ENCODE measurements at regions not wholly inside any gene's neighbourhood (a gene's known extent, or its start where the extent isn't known, plus 50 kb on each side); places are given as distances from the start of the nearest gene placed in this dataset.

DNA sequence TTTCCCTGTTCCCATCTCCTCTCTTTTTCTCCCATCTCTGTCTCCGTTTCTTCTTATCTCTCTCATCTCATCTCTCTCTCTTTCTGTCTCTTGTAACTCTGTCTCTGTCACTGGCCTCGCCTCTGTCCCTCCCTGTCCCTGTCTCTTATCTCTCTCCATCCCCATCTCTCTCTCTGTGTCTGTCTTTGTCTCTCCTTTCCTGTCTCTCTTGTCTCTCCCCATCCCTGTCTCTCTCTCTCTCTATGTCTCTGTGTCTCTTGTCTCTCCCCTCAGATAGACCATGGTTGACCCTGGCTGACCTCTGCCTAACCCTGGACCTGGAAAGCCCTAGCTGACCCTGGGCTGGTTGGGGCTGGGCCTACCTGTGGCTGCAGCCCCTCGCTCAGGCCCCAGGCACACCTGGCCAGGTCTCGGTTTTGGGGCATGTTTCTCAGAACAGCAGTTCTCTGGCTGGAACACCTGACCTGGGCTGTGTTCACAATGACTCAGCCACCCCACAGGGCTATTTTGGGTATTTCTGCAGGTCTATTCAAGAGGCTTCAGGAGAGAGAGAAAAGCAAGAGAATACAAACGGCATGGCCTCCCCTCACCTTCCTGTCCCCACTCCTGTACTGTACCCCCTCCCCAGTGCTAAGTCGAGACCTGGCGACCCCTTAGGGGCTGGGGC lies 174.4 kb downstream of the TMEM121 start:
- H3K27ac ChIP-seq (ENCODE audit: low read depth): no peak overlapping the region
- no peak overlapping the region for H3K4me3 Mint-ChIP-seq
- peaks cover 14% of the 10 kb centered on the region for H3K27me3 Mint-ChIP-seq (ENCODE audit: insufficient read depth, low read depth, poor library complexity)
- H3K4me3 ChIP-seq: no peak overlapping the region
- no peak overlapping the region for H3K4me2 ChIP-seq
- H3K36me3 Mint-ChIP-seq (ENCODE audit: low read depth): peaks cover 42% of the 10 kb centered on the region
- no peaks in the 10 kb centered on the region; the same call in 2 of the 3 replicates for H3K4me1 Mint-ChIP-seq
- no peak overlapping the region for H3K27ac Mint-ChIP-seq
- DNase-seq (ENCODE audit: low spot score) (no peak), ATAC-seq (no peak)
- H3K4me1 ChIP-seq (ENCODE audit: insufficient read depth): no peaks in the 10 kb centered on the region
- TF ChIP-seq CREB1 (CRISPR knock-in tag; IDR thresholded peaks at IDR 0.05; ENCODE audit: low read depth): no peak
- TF ChIP-seq STAT1 (IDR thresholded peaks at IDR 0.05; ENCODE audit: unreplicated experiment): no peak
- no peak for TF ChIP-seq EZH2phosphoT487 (IDR thresholded peaks at IDR 0.05; ENCODE audit: unreplicated experiment)
- TF ChIP-seq, protein P1, sequence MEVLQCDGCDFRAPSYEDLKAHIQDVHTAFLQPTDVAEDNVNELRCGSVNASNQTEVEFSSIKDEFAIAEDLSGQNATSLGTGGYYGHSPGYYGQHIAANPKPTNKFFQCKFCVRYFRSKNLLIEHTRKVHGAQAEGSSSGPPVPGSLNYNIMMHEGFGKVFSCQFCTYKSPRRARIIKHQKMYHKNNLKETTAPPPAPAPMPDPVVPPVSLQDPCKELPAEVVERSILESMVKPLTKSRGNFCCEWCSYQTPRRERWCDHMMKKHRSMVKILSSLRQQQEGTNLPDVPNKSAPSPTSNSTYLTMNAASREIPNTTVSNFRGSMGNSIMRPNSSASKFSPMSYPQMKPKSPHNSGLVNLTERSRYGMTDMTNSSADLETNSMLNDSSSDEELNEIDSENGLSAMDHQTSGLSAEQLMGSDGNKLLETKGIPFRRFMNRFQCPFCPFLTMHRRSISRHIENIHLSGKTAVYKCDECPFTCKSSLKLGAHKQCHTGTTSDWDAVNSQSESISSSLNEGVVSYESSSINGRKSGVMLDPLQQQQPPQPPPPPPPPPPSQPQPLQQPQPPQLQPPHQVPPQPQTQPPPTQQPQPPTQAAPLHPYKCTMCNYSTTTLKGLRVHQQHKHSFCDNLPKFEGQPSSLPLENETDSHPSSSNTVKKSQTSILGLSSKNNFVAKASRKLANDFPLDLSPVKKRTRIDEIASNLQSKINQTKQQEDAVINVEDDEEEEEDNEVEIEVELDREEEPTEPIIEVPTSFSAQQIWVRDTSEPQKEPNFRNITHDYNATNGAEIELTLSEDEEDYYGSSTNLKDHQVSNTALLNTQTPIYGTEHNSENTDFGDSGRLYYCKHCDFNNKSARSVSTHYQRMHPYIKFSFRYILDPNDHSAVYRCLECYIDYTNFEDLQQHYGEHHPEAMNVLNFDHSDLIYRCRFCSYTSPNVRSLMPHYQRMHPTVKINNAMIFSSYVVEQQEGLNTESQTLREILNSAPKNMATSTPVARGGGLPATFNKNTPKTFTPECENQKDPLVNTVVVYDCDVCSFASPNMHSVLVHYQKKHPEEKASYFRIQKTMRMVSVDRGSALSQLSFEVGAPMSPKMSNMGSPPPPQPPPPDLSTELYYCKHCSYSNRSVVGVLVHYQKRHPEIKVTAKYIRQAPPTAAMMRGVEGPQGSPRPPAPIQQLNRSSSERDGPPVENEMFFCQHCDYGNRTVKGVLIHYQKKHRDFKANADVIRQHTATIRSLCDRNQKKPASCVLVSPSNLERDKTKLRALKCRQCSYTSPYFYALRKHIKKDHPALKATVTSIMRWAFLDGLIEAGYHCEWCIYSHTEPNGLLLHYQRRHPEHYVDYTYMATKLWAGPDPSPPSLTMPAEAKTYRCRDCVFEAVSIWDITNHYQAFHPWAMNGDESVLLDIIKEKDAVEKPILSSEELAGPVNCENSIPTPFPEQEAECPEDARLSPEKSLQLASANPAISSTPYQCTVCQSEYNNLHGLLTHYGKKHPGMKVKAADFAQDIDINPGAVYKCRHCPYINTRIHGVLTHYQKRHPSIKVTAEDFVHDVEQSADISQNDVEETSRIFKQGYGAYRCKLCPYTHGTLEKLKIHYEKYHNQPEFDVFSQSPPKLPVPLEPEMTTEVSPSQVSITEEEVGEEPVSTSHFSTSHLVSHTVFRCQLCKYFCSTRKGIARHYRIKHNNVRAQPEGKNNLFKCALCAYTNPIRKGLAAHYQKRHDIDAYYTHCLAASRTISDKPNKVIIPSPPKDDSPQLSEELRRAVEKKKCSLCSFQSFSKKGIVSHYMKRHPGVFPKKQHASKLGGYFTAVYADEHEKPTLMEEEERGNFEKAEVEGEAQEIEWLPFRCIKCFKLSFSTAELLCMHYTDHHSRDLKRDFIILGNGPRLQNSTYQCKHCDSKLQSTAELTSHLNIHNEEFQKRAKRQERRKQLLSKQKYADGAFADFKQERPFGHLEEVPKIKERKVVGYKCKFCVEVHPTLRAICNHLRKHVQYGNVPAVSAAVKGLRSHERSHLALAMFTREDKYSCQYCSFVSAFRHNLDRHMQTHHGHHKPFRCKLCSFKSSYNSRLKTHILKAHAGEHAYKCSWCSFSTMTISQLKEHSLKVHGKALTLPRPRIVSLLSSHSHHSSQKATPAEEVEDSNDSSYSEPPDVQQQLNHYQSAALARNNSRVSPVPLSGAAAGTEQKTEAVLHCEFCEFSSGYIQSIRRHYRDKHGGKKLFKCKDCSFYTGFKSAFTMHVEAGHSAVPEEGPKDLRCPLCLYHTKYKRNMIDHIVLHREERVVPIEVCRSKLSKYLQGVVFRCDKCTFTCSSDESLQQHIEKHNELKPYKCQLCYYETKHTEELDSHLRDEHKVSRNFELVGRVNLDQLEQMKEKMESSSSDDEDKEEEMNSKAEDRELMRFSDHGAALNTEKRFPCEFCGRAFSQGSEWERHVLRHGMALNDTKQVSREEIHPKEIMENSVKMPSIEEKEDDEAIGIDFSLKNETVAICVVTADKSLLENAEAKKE (CRISPR knock-in tag; IDR thresholded peaks at IDR 0.05): no peak
- TF ChIP-seq EZH2 (IDR thresholded peaks at IDR 0.05; ENCODE audit: low read depth, unreplicated experiment): no peak
- no peak for TF ChIP-seq POLR2AphosphoS5 (IDR thresholded peaks at IDR 0.05; ENCODE audit: low read depth)
- TF ChIP-seq ZNF331 (CRISPR knock-in tag; IDR thresholded peaks at IDR 0.05; ENCODE audit: low read depth): no peak
- no peak for TF ChIP-seq JUNB (IDR thresholded peaks at IDR 0.05; ENCODE audit: unreplicated experiment)
- TF ChIP-seq, protein P2, sequence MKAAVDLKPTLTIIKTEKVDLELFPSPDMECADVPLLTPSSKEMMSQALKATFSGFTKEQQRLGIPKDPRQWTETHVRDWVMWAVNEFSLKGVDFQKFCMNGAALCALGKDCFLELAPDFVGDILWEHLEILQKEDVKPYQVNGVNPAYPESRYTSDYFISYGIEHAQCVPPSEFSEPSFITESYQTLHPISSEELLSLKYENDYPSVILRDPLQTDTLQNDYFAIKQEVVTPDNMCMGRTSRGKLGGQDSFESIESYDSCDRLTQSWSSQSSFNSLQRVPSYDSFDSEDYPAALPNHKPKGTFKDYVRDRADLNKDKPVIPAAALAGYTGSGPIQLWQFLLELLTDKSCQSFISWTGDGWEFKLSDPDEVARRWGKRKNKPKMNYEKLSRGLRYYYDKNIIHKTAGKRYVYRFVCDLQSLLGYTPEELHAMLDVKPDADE (IDR thresholded peaks at IDR 0.05): no peak
- TF ChIP-seq, protein P3, sequence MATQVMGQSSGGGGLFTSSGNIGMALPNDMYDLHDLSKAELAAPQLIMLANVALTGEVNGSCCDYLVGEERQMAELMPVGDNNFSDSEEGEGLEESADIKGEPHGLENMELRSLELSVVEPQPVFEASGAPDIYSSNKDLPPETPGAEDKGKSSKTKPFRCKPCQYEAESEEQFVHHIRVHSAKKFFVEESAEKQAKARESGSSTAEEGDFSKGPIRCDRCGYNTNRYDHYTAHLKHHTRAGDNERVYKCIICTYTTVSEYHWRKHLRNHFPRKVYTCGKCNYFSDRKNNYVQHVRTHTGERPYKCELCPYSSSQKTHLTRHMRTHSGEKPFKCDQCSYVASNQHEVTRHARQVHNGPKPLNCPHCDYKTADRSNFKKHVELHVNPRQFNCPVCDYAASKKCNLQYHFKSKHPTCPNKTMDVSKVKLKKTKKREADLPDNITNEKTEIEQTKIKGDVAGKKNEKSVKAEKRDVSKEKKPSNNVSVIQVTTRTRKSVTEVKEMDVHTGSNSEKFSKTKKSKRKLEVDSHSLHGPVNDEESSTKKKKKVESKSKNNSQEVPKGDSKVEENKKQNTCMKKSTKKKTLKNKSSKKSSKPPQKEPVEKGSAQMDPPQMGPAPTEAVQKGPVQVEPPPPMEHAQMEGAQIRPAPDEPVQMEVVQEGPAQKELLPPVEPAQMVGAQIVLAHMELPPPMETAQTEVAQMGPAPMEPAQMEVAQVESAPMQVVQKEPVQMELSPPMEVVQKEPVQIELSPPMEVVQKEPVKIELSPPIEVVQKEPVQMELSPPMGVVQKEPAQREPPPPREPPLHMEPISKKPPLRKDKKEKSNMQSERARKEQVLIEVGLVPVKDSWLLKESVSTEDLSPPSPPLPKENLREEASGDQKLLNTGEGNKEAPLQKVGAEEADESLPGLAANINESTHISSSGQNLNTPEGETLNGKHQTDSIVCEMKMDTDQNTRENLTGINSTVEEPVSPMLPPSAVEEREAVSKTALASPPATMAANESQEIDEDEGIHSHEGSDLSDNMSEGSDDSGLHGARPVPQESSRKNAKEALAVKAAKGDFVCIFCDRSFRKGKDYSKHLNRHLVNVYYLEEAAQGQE (IDR thresholded peaks at IDR 0.05; ENCODE audit: unreplicated experiment): no peak
- no peak for TF ChIP-seq ZNF114 (CRISPR knock-in tag; IDR thresholded peaks at IDR 0.05)
- TF ChIP-seq, protein P4, sequence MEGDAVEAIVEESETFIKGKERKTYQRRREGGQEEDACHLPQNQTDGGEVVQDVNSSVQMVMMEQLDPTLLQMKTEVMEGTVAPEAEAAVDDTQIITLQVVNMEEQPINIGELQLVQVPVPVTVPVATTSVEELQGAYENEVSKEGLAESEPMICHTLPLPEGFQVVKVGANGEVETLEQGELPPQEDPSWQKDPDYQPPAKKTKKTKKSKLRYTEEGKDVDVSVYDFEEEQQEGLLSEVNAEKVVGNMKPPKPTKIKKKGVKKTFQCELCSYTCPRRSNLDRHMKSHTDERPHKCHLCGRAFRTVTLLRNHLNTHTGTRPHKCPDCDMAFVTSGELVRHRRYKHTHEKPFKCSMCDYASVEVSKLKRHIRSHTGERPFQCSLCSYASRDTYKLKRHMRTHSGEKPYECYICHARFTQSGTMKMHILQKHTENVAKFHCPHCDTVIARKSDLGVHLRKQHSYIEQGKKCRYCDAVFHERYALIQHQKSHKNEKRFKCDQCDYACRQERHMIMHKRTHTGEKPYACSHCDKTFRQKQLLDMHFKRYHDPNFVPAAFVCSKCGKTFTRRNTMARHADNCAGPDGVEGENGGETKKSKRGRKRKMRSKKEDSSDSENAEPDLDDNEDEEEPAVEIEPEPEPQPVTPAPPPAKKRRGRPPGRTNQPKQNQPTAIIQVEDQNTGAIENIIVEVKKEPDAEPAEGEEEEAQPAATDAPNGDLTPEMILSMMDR (conservative IDR thresholded peaks at IDR 0.05; ENCODE audit: low read depth in 2 of 2): no peak
- TF ChIP-seq NANOG (IDR thresholded peaks at IDR 0.05; ENCODE audit: borderline replicate concordance): no peak
- no peaks in the 10 kb centered on the region for H3K27me3 ChIP-seq (ENCODE audit: insufficient read depth)
- no peaks in the 10 kb centered on the region for H3F3A ChIP-seq (replicated peaks; ENCODE audit: low read depth)
- H3K9me3 Mint-ChIP-seq: peaks cover 56% of the 10 kb centered on the region
- H3K79me2 ChIP-seq (replicated peaks; ENCODE audit: insufficient read depth): no peaks in the 10 kb centered on the region
- no peaks in the 10 kb centered on the region for H3K36me3 ChIP-seq (ENCODE audit: insufficient read depth)
- no peaks in the 10 kb centered on the region for H4K20me1 ChIP-seq (replicated peaks; ENCODE audit: insufficient read depth)
- no peak overlapping the region for H2AFZ ChIP-seq
- no peaks in the 10 kb centered on the region for H3K9me2 ChIP-seq (ENCODE audit: insufficient read depth)
